HG03469 (cell line): ENCODE measurements at regions not wholly inside any gene's neighbourhood (a gene's known extent, or its start where the extent isn't known, plus 50 kb on each side); places are given as distances from the start of the nearest gene placed in this dataset.
"Not testable (repeated sequence)": the region's sequence is repeated elsewhere in the genome, so short reads cannot be mapped to it uniquely, and the experiment has no call there.

Experiments used
- ATAC-seq: cut with Tn5 transposase; IDR thresholded peaks from one replicate; pipeline ENCODE4 v1.9.1; 2021; ENCODE audit warnings: mild to moderate bottlenecking, moderate library complexity, moderate number of reproducible peaks; ENCODE audit not compliant: unreplicated experiment

DNA sequence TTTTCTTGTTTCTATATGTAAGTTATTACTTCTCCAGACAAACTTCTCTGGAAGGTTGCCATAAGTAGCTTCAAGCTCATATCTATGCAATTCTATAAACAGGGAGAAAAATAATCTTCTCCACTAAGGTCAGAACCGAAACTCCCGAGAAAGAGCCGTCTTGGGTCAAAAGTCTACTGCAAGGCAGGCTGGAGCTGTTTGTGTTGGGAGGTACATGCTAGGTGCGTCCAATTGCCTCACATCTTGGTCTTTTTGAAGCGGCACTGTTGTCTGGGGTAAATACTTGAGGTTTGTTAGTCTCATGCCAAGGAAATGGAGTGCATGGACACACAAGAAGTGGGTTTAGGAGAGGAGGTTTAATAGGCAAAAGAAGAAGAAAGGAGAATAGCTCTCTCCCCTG lies 674.7 kb upstream of the TMEM132C start:
- ATAC-seq = no peak

DNA sequence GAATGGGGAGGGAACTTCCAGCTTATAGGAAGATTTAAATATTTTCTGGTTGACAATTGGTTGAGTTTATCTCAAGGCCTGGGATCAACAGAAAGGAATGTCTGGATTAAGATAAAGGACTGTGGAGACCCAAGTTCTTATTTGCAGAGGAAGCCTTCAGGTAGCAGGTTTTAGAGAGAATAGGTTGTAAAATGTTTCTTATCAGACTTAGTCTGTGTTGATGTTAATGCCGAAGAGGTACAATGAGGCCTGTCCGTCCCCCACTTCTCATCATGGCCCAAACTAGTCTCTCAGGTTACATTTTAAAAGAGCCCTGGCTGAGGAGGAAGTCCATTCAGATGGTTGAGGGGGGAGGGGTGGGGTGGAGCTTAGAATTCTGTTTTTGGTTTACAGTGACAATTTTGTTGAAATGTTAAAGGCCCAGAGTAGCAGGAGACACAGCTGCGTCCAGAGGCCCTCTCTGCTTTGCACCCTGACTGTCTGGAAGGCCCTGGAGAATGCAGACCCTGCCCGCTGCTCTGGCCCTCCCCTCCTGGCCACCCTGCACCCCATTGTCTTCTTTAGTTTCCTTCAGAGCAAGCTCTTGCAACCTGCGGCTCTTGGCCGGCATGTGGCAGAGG lies 672.5 kb upstream of the TMEM132C start:
- ATAC-seq = no peak

DNA sequence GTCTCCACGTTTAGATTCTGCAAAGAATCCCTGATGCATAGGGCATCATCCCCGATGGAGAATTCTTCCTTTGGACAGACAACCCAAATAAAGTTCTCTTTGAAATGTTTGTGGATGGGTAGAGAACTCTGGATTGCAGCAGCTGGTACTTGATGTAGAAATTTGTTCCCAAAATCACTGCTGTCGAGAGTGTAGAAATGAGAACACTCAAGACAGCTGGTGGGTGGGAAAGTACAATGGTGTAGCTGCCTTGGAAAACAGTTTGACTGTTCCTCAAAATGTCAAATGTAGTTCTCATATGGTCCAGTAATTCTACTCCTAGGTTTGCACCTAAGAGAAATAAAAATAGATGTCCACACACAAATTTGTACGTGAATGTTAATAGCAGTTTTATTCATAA lies 671.5 kb upstream of the TMEM132C start:
- ATAC-seq = no peak

DNA sequence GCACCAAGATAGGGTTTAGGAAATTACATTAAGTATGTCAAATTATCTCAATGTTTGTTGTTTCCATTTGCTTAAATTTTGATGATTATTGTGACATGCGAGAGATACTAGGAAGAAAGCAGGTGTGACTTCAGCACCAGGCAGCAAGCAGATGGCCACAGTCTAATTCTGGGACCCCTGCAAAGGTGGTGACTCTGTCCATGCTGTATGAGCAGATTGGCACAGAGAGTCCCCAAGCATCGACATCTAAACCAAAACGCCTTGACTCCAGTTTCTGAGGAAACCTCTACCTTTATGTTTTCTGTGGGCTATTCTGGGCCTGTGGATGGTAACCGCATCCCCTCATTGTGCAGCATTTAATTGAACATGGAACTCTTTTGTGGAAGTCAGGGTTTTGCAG lies 670.1 kb upstream of the TMEM132C start:
- no peak for ATAC-seq

DNA sequence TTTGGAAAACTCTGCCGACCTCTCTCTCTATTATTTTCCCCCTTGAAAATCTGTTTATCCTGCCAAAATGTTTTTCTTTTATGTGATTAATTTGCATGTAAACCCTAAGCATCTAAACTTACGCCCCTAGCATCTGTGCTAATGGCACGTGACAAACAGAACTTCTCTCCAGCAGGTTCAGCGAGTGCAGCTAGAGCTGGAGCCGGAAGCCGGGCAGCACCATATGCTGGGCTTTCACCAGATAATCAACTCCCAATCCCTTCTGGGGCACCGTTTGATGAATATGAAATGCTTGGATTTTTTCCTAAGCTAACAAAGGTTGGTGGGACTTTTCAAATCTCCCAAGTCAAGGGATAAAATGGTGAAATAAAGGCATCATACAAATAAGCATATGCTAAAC lies 667.5 kb upstream of the TMEM132C start:
- ATAC-seq = no peak

DNA sequence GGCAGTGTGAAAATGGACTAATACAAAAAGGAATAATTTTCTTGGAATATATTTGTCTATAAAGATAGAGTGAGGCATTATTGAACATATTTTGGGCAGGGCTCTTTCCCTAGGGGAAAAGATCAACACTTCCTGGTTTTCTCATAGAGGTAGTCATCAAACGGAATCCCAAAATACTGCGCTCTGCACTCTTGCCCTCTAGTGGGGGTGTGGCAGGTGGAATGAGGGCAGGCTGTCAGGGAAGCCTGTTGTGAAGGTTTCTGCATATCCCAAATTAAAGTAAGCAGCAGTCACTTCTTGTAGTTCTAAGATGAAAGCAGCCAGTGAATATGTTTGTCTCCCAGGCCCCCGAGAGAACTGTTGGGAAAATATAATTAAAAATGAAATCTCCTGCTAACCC lies 666.8 kb upstream of the TMEM132C start:
- ATAC-seq = no peak

DNA sequence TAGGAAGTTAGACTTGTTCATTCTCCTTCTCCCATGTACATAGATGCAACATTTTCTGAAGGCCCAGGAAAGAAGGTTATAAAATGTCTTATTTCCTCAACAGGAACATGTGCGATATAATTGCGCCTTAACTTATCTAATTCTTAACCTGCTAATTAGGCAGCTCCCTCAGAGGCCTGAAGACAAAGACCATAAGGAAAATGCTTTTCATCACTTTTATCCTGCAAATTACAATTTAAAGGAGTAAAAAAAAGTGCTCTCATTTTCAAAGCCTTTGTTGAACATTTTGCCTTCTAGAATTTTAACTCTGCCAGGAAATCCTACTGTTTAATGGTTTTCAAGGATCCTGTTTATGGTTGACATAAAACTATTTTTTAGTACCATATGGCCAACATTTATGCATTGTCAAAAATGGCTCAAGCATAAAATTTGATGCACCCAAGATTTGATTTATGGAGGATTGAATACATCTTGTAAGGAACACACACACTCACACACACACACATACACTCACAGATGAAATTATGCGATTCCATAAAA lies 660.4 kb upstream of the TMEM132C start:
- no peak for ATAC-seq

DNA sequence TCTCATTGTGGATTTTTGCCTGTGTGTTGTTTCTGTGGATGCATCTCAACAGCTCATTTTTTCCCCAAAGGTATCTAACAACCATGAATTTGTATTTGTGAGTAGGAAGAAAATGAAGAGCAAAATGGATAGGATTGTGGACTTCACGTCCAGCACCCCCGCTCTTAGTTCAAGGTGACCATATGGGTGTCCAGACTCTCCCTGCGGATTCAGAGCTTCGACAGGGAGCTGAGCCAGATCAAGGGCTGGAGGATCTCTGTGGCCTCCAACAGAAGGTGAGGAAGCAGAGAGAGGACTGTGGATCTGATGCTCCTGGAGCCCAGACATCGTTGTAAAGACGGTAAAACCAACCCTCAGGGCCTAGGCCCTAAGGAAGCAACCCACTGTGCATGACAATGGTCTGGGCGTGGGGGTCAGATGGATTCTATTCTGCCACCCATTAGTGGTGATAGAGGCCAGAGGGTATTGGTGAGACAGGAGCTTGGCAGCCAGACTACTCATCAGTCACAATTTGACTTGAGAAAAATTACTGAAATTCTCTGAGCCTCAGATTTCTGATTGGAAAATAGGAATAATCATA lies 659.7 kb upstream of the TMEM132C start:
- no peak for ATAC-seq

DNA sequence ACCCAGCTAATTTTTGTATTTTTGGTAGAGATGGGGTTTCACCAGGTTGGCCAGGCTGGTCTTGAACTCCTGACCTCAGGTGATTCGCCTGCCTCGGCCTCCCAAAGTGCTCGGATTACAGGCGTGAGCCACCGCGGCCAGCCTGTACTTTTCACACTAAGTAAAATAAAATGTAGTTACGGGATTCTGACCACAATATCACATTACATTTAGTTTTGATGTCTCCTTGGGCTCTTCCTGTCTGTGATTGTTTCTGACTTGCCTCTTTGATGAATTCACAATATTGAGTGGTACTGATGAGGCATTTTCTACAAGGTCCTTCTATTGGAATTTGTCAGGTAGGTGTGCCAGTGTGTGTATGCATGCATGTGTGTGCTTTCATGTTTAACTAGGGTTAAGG lies 658.6 kb upstream of the TMEM132C start:
- not testable (repeated sequence) for ATAC-seq

DNA sequence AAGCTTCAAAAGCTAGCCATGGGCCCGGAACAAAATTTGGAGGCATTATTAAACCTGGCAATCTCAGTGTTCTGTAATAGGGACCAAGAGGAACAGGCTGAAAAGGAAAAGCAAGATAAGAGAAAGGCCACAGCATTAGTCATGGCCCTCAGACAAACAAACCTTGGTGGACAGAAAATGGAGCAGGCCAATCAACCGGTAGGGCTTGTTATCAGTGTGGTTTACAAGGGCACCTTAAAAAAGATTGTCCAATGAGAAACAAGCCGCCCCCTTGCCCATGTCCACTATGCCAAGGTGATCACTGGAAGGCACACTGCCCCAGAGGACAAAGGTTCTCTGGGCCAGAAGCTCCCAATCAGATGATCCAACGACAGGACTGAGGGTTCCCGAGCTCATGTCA lies 653.9 kb upstream of the TMEM132C start:
- no peak for ATAC-seq

DNA sequence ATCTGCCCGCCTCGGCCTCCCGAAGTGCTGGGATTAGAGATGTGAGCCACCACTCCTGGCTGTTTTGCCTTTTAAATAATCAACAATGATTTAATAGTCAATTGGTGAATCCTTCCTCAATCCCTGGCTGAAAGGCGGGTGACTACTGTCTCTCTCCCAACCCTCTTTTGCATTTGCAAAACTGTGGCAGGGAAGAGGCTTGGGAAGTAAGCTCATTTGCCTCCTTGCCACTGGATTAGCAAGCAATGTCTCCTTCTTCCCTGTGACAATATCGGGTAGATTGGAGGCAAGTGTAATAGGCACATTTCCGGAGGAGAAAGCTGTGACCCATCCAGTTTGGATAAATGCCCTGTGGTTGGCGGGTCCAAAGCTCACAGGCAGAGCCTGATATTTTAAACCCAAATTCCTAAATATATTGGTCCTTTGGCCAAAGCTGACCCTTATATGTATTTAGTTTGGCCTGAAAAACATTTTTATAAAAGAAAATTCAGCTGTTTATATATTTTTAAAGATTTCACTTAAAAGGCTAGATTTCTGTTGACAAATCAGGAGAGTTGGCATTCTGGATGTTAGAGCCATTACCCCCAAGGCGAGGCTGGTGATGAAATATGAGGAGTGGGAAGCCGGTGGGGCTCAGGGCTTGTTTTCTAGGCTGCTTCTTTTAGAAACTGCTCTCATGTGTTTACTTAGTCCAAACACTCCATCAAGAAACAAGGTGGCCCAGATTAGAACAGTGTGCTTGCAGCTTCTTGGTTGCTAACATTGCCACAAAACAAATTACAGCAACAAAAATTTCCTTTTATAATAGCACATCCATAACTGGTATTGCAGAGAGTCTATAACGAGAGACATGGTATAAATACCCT lies 646.9 kb upstream of the TMEM132C start:
- no peak for ATAC-seq

DNA sequence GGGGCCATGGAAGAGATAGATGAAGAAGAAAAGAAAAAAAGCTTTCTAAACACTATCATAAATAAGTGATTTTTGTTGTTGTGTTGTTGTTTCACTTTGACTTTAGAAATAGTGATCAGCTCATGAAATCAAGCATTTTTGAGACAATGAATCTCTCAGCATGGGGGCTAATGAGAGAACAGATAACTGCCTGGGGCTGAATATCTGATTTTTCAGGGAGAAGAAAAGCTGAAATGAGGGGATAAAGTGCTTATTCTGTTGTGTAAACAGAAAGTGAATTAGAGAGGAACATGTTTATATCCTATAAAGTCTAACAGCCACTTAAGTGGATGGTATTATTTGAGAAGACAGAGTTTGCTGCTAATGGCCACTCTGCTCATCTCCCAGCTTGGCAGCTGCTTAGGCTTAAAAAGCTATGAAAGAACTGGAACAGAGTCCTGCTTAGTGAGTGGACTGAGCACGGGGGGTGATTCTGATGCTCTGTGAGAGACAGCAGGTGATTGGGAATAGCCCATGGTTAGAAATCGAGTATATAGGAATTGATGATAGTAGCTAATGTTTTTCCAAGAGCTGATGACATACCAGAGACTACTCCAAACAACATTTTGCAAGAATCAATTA lies 646.1 kb upstream of the TMEM132C start:
- ATAC-seq = no peak

DNA sequence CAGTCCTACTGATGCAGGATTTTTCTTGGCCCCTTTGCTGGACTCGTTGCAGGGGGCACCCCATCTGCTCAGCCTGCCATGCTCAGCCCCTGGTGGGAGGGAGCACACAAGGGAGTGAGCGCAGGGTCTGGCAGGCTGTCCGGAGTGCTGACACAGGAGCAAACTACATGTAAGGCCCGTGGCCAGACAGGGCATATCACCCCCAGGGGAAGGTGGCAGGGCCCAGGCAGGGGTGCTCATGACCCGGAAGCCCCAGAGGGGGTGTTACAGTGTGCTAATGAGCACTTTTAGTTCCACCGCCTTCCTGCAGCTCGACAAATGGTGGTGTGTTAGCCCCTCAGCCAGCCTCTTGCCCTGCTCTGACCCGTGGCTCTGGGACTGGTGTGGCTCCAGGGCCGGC lies 645.6 kb upstream of the TMEM132C start:
- no peak for ATAC-seq

DNA sequence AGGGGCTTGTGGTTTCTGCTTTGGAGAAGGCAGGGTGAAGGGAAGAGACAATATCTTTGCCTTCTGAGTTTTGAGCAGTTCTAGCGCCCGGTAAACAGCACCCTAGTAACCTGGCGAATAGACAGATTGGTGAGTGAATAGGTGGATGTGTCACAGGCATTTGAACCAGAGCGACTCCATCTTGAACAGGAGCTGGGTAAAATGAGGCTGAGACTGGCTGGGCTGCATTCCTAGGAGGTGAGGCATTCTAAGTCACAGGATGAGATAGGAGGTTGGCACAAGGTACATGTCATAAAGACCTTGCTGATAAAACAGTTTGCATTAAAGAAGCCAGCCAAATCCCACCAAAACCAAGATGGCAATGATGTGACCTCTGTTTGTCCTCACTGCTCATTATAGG lies 643.6 kb upstream of the TMEM132C start:
- ATAC-seq = no peak

DNA sequence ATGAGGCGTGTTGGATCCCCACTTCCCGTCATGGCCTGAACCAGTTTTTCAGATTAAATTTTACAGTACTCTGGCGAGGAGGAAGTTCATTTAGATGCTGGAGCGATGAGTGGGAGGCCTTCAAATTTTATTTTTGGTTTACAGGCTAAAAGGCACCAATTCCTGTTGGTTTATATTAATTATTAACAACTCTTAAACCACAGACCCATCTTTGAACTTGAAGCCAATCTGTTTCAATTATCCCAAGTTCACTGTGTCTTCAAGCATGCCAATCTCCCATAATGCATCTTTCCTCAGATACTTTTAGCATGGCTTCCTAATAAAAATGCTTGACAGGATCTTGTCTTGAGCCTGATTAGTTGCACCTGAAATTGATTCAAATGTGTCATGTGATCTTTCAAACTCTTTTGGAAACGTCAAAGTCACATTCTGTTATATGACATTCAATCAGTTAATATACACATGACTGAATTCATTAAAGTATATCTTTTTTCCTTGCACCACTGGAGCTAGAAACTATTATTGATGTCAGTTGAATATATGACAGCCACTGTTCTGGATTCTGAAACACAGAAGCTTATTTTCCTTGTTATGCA lies 641.7 kb upstream of the TMEM132C start:
- ATAC-seq = no peak

DNA sequence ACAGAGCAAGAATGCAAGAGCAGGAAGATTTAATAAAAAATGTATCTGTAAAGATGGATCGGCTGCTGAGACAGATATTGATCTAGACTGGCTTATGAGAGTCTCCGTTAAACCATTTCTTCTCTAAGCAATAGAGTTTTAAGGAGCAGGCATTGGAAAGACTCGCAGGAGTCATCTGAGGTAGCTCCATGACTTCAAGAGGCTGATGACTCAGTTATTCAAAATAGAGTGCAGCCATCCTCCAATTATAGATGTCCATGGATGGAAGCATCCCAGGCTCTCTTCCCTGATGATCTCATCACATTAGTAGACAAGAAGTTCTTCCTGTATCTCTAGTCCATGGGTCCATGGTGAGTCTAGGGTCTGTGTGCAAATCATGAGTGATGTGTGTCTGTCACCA lies 638.3 kb upstream of the TMEM132C start:
- ATAC-seq = no peak

DNA sequence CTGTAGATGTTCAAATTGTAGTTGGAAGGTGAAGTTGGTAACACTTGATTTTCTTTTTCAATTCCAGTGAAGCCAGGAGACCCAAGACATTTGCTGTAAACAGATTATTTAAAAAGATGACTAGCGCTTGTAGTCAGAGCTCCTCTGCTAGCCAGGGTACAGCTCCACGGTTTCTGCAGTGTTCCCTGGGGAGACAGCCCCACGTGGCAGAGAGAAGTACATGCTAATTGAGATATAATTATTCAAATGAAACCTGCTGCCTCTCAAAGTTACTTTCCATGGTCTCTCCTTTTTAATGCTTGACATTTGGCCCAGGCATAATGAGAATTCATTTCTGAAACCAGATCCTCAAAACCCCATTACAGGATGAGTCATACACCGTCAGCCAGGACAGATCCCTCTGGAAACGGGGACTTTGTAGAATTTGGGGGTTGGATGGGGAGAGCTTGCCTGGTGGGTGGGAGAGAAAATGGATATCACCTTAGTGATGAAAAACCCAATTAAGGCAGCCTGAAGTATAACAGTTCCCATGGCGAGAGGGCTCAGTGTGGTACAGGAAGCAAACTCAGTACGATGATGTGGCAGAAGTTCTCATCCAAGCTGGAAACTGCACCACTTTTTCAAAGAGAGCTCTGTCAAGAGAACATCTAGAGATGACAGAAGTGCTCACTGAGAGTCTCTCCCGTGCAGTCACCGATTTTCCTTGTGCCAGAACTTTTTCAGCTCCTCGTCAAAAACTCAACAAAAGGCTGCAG lies 637.7 kb upstream of the TMEM132C start:
- no peak for ATAC-seq

DNA sequence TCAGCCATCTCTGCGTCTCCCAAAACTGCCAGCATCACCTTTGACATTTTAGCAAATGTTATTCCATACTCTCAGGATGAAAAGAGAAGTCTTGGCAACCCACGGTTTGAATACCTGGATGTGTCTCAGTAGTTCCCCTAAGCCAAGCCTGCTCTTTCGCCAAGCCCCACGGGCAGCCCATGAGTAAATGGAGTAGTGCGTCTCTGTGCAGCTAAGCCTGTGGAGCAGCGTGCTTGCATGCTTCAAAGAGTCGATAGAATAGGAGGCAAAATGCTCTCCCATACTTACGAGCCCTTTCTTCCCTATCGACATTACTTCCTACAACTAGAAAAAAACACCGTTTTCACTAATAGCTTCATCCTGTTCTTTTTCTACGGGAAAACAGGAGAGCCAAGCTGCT lies 634.5 kb upstream of the TMEM132C start:
- no peak for ATAC-seq

DNA sequence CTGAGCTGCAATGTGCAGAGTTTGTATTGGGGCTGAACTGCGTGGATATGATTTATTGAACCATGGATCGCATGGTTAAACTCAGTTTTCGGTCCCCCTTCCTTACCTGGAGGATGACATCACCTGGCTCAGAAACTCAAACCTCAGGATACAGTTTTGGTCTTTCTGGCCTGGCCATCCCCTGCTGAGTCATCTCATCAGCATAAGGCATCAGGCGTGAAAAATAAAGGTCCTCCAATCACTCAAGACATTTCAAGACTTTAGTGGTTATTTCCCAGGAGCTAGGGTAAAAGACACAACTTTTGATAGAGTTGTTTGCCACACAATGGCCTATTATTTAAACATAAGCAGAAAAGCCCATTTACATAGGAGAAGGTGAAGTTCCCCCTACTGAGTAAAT lies 631.1 kb upstream of the TMEM132C start:
- ATAC-seq = no peak

DNA sequence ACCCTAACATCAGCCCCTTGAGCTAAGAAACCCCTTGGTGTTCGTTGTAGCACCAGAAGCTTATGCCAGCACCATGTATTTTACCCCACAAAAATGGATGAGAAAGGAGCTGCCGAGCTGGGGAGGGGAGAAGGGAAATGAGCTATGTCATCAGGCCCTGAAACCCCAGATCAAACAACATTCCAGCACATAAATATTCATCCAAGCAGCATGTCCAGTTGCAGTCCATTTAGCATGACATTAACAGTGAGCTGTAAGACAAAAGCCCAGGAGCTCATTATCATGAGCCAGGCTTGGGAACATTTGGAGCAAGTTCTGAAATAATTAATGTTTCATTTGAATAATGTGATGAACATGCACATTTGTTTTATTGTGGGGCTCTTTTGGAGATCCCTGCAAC lies 630.1 kb upstream of the TMEM132C start:
- no peak for ATAC-seq
